GM10266 (cell line): ENCODE measurements at regions not wholly inside any gene's neighbourhood (a gene's known extent, or its start where the extent isn't known, plus 50 kb on each side); places are given as distances from the start of the nearest gene placed in this dataset.
"Not testable (repeated sequence)": the region's sequence is repeated elsewhere in the genome, so short reads cannot be mapped to it uniquely, and the experiment has no call there.

ENCODE experiments used
- DNase-seq: peaks from one replicate; pipeline ENCODE4 v3.0.0; 2012; ENCODE audit errors: extremely low spot score
- TF ChIP-seq, protein P1 (sequence below): IDR thresholded peaks from 2 replicates; pipeline ENCODE4 v1.5.1; 2012; ENCODE audit warnings: mild to moderate bottlenecking, low read depth; ENCODE audit not compliant: control insufficient read depth, insufficient read depth; ENCODE audit errors: missing control alignments

DNA sequence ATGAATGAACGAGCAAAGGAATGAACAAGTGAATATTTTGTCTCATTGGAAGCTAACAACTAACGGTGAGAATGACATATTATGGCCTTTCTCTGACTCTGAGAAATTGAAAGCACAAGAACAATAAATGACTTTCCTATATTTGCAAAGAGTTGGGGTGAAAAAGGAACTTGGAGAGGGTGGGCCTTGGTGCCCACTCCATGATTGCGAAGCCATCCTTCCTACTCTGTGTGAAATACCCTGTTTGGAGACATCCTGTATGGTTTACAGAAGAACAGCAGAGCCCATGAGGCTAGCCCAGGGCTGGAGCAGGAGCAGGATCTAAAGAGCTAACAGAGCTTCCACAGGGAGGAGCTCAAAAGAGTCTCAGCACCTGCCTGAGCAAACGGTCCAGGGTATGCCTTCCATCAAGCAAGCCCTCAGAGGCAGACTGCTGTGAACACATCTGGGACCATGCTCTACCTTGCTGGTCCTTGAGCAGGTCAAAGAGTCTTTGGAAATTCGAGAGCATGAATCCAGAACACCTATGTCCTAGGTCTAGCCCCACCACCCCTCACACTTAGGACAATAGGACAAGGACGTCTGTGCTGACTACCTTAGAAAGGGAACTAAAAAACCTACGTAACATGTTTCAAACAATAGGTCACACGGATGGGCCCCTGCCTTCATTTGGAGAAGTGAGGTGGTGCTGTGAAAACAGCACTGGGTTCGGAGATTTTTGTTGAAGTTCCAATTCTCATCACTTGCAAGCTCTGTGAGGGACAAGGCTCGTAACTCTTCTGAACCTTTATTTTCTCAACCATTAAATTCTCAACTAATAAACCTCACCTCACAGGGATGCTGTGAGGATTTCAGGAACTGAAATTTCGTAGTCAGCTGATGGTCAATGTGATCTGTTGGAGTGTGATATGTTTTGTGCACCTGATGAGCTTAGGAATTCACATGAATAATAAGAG is 377.4 kb downstream of the RRAGC start:
- no peak for DNase-seq
- TF ChIP-seq, protein P1, sequence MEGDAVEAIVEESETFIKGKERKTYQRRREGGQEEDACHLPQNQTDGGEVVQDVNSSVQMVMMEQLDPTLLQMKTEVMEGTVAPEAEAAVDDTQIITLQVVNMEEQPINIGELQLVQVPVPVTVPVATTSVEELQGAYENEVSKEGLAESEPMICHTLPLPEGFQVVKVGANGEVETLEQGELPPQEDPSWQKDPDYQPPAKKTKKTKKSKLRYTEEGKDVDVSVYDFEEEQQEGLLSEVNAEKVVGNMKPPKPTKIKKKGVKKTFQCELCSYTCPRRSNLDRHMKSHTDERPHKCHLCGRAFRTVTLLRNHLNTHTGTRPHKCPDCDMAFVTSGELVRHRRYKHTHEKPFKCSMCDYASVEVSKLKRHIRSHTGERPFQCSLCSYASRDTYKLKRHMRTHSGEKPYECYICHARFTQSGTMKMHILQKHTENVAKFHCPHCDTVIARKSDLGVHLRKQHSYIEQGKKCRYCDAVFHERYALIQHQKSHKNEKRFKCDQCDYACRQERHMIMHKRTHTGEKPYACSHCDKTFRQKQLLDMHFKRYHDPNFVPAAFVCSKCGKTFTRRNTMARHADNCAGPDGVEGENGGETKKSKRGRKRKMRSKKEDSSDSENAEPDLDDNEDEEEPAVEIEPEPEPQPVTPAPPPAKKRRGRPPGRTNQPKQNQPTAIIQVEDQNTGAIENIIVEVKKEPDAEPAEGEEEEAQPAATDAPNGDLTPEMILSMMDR: no peak

- DNase-seq: not testable (repeated sequence)
Observed at GRCh38 chr1:38479662-38480061, 379.9 kb downstream of the RRAGC start.

DNA sequence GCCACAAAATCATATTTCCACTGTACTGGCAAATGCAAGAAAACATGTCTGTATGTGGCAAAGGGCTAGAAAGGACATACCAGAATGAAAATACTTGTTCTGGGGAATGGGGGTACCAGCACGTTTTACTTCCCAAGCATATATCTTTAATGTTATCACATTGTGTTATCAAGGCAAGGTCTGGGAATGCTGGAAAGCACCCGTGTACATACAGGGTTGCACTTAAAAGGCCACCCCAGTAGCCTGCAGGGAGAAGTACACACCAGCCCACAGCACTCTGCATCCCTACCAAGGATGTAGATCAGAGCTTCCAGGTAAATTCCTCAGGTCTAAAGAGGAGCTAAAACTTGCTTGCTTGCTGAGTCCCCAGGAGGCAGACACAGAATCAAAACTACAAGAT is 381.8 kb downstream of the RRAGC start:
- DNase-seq: no peak
- TF ChIP-seq, protein P1: no peak

DNA sequence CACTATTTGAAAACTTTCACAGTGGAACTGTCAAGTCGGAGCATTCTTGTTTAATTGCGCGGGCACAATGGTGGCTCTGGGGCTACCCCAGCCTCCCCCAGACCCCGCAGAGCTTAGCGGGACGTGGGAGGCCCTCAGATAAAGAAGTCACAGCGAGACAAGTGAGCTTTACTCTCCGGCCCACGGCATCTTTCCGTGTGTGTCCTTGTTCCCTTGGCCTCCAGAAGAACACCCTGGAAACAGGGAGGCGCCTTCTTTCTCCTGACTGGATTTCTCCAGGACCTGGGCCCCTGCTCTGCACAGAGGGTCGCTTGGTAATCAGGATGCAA is 382.8 kb downstream of the RRAGC start:
- no peak for DNase-seq
- TF ChIP-seq, protein P1: no peak

DNA sequence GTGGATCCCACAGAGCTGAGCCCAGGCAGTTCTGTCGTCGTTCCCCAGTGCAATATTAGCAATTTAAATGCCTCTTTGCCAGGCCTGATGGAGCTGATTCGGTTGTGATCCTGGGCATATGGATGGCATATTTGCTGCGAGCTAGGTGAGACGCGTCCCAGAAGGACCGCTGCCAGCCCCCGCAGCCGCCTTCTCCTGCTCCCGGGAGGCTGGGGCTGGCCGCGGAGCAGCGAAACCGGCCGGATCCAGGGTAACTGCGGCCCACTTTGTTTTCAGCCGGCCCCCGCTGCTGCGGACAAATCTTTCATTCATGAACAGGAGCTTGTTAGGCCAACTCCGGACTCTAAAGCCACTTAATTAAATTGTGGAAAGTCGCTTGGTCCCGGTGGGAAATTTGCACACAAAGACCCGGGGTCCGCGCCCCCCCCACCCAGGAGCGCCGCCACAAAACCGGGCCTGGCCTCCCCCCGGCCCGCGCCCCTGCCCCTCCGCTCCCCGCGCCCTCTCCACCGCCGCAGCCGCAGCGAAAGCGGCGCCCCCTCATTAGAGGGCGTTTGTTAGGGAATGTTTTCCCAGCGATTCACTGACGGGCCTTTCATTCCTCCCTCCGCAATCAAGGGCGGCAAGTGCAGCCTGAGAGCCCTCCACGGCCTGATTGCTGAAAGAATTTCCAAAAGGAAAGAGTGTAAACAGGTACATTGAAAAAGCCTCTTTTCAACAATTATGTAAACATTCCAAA is 383.3 kb downstream of the RRAGC start:
- TF ChIP-seq, protein P1: no peak
- DNase-seq: peak; percentile 46

- TF ChIP-seq, protein P1: no peak
- no peak for DNase-seq
Observed at GRCh38 chr1:38475624-38476005, 384.0 kb downstream of the RRAGC start.

DNA sequence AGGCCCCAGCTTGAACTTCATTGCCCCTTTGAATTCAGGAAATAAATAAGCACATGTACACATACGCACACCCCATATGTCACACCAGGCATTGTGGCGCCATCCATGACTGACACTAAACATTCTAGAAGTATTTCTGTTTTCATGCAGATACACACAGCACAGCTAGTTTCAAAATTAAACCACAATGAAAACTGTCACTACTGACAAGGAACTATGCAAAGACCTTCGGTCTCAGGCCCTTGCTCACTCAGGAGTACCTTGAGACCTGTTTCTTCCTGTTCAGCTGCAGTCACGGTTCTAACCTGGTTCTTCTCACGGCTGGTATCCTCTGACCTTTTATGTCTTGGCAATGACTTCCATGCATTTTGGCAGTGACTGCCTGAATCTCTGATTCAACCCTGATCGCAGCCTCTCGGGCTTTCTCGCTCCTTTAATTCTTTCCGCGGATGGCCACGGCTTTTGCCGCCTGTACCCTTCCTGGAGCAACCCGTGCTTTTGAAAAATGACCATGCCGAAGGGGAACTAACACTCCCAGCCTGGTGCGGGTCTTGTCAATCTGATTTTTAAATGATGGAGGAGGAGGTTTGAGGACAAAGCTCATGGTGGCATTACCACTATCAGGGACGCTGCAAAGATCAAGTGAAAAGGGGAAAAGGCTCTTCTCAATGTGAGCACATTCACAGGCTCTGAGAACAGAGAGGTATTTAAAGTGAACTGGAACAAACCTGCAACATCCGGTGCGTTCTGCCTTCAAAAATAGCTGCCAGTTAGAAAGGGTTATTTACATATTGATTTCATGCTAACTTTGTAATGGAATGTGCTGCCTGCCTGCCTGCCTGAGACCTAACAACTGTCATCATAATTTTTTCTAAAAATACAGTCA is 384.6 kb downstream of the RRAGC start:
- peak; percentile 89 for DNase-seq
- TF ChIP-seq, protein P1: no peak
